AG04450 (cell line): ENCODE measurements at regions not wholly inside any gene's neighbourhood (a gene's known extent, or its start where the extent isn't known, plus 50 kb on each side); places are given as distances from the start of the nearest gene placed in this dataset.

Experiments
- CTCF ChIA-PET: fragments of 300-600, 350-600 bp; formaldehyde crosslinking; extraction: SDS; loops from one replicate; lab custom pipeline; 2022; ENCODE audit warnings: antibody characterized with exemption, inconsistent platforms; lab: Charles Lee
- POLR2A ChIA-PET: fragments of 350-600 bp; formaldehyde crosslinking; extraction: SDS; loops from one replicate; lab custom pipeline; 2021; ENCODE audit warnings: antibody characterized with exemption, inconsistent platforms; lab: Yijun Ruan, JAX
- DNase-seq: peaks from one replicate; pipeline ENCODE4 v3.0.0-alpha.2; 2011; ENCODE audit warnings: low read depth, low spot score
- H3K27ac ChIP-seq: one replicate; pipeline ENCODE4 v1.5.1; 2012; ENCODE audit warnings: low read depth, low read length, control low read depth
- H3K27me3 ChIP-seq: one replicate; pipeline ENCODE4 v1.6.0; 2012; ENCODE audit warnings: low read length; ENCODE audit not compliant: control insufficient read depth, insufficient read depth
- H3K4me3 ChIP-seq: 2 replicates; pipeline ENCODE4 v1.5.1; 2011; ENCODE audit warnings: mild to moderate bottlenecking, low read depth, low read length, control low read depth
- H3K9me3 ChIP-seq: 2 replicates; pipeline ENCODE4 v1.5.1; 2012; ENCODE audit warnings: low read length; ENCODE audit not compliant: control insufficient read depth, insufficient read depth
- TF ChIP-seq, protein P1 (sequence below): IDR thresholded peaks from 2 replicates; pipeline ENCODE4 v1.5.1; 2011; ENCODE audit warnings: low read depth, low read length, control low read depth, inconsistent platforms

GRCh38 chr6:138652824-138653223 is 120.7 kb upstream of the CCDC28A start:
- Histone ChIP-seq H3K9me3 (no peaks in the 10 kb centered on the region), H3K27ac (no peak overlapping the region), H3K4me3 (no peak overlapping the region), H3K27me3 (no peaks in the 10 kb centered on the region)
- ChIA-PET CTCF (interaction anchor here (0.6 kb wide), 1 partner anchor 65 kb away, joined by 4 read pairs; no protein-coding TSS in a partner anchor), POLR2A (no interaction called here)
- TF ChIP-seq, protein P1, sequence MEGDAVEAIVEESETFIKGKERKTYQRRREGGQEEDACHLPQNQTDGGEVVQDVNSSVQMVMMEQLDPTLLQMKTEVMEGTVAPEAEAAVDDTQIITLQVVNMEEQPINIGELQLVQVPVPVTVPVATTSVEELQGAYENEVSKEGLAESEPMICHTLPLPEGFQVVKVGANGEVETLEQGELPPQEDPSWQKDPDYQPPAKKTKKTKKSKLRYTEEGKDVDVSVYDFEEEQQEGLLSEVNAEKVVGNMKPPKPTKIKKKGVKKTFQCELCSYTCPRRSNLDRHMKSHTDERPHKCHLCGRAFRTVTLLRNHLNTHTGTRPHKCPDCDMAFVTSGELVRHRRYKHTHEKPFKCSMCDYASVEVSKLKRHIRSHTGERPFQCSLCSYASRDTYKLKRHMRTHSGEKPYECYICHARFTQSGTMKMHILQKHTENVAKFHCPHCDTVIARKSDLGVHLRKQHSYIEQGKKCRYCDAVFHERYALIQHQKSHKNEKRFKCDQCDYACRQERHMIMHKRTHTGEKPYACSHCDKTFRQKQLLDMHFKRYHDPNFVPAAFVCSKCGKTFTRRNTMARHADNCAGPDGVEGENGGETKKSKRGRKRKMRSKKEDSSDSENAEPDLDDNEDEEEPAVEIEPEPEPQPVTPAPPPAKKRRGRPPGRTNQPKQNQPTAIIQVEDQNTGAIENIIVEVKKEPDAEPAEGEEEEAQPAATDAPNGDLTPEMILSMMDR: no peak
- no peak for DNase-seq

- ChIA-PET CTCF (no interaction called here), POLR2A (interaction anchor here (0.6 kb wide), 1 partner anchor 19 kb away, joined by 3 read pairs; no protein-coding TSS in a partner anchor)
- TF ChIP-seq, protein P1: no peak
Measured at GRCh38 chr6:138653435-138653834, 120.1 kb upstream of the CCDC28A start.

DNA sequence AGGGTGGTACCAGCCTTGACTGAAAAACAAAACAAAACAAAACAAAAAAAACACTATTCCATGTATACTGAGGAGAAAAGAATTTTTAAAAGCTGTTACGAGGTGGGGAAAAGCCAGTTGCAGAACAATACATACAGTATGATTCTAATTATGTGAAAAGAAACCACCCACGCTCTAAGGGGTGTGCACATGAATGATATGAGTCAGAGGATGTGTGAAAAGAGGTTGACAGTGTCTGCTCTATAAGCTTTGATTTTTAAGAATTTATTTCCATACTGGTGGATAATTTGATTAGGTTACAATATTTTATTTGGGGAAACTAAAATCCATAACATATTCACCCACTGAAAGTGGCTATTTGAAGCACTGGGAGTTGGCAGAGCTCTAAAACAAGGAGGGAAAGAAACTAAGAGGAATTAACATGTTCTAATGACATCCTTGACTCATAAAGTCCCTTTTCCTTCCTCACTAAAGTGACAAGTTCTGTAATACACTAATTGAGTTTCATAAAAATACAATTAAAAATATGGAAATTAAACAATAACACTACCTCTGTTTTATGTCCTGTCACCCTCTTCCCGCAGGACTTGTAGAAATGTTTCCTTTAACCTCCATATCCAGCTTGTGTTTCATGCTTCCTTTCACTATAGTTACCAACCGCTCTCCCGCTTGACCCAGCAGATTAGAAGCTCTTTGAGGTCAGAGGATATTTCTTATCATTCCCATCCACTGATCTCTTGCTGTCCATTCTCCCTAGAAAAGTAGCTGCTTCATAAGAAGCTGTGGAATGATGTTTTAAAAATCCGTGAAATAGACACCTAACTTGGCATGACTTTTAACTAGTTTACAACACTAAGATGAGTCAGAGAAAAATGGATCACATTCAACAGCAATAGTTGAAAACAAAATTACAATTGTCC is 118.6 kb upstream of the CCDC28A start:
- Histone ChIP-seq H3K4me3 (no peak overlapping the region), H3K27ac (no peak overlapping the region), H3K9me3 (no peaks in the 10 kb centered on the region), H3K27me3 (no peaks in the 10 kb centered on the region)
- no peak for DNase-seq
- TF ChIP-seq, protein P1: no peak
- ChIA-PET POLR2A (interaction anchor here (0.8 kb wide), 1 partner anchor 95 kb away, joined by 8 read pairs; no protein-coding TSS in a partner anchor), CTCF (interaction anchor here (0.8 to 1.0 kb wide), 2 partner anchors 37 to 111 kb away, joined by 3 read pairs; no protein-coding TSS in a partner anchor)

More at GRCh38 chr6:138653435-138653834, 120.1 kb upstream of the CCDC28A start:
- Histone ChIP-seq H3K9me3 (no peaks in the 10 kb centered on the region), H3K4me3 (no peak overlapping the region), H3K27ac (no peak overlapping the region), H3K27me3 (no peaks in the 10 kb centered on the region)
- DNase-seq: no peak

- POLR2A ChIA-PET: interaction anchor here (0.8 kb wide), 1 partner anchor 94 kb away, joined by 8 read pairs; no protein-coding TSS in a partner anchor
- CTCF ChIA-PET: no interaction called here
- no peaks in the 10 kb centered on the region for H3K27me3 ChIP-seq
- H3K4me3 ChIP-seq: no peak overlapping the region
- H3K9me3 ChIP-seq: no peaks in the 10 kb centered on the region
- no peak overlapping the region for H3K27ac ChIP-seq
- TF ChIP-seq, protein P1: no peak
- DNase-seq: no peak
Measured at GRCh38 chr6:138655828-138656227, 117.7 kb upstream of the CCDC28A start.
